ENCODE measurements at regions not wholly inside any gene's neighbourhood (a gene's known extent, or its start where the extent isn't known, plus 50 kb on each side); places are given as distances from the start of the nearest gene placed in this dataset.

- Mint-ChIP-seq H3K36me3 (no peaks in the 10 kb centered on the region), H3K4me1 (ENCODE audit: unreplicated experiment) (peaks cover 7% of the 10 kb centered on the region), H3K9me3 (no peaks in the 10 kb centered on the region), H3K27me3 (peaks cover 48% of the 10 kb centered on the region), H3K4me3 (no peak overlapping the region), H3K27ac (no peak overlapping the region)
- no peak for DNase-seq (ENCODE audit: extremely low spot score, unreplicated experiment)
- no peak for TF ChIP-seq CTCF (conservative IDR thresholded peaks at IDR 0.05)
Measured at GRCh38 chrX:789096-789495, 158.5 kb downstream of the SHOX start.

- TF ChIP-seq CTCF (conservative IDR thresholded peaks at IDR 0.05) = no peak
- H3K9me3 Mint-ChIP-seq = no peaks in the 10 kb centered on the region
- peak; percentile 58 for DNase-seq (ENCODE audit: extremely low spot score, unreplicated experiment)
- H3K27me3 Mint-ChIP-seq = peaks cover 38% of the 10 kb centered on the region
- H3K4me1 Mint-ChIP-seq (ENCODE audit: unreplicated experiment) = peaks cover 10% of the 10 kb centered on the region
- peak overlapping the region; percentile 71 for H3K27ac Mint-ChIP-seq
- H3K36me3 Mint-ChIP-seq = no peaks in the 10 kb centered on the region
- peak overlapping the region; percentile 31 for H3K4me3 Mint-ChIP-seq
Measured at GRCh38 chrX:786441-786881, 155.9 kb downstream of the SHOX start.

- Mint-ChIP-seq H3K27ac (no peak overlapping the region), H3K4me3 (no peak overlapping the region), H3K9me3 (no peaks in the 10 kb centered on the region), H3K4me1 (ENCODE audit: unreplicated experiment) (peaks cover 8% of the 10 kb centered on the region), H3K36me3 (no peaks in the 10 kb centered on the region), H3K27me3 (peaks cover 32% of the 10 kb centered on the region)
- TF ChIP-seq CTCF (conservative IDR thresholded peaks at IDR 0.05) = no peak
- DNase-seq (ENCODE audit: extremely low spot score, unreplicated experiment) = no peak
Measured at GRCh38 chrX:784829-785228, 154.2 kb downstream of the SHOX start.

GRCh38 chrX:781224-782204, 150.9 kb downstream of the SHOX start:
- H3K4me1 Mint-ChIP-seq (ENCODE audit: unreplicated experiment) = peaks cover 10% of the 10 kb centered on the region
- no peak for DNase-seq (ENCODE audit: extremely low spot score, unreplicated experiment)
- no peak overlapping the region for H3K27ac Mint-ChIP-seq
- H3K4me3 Mint-ChIP-seq = no peak overlapping the region
- TF ChIP-seq CTCF (conservative IDR thresholded peaks at IDR 0.05) = no peak
- peaks cover 10% of the 10 kb centered on the region for H3K9me3 Mint-ChIP-seq
- H3K36me3 Mint-ChIP-seq = peaks cover 6% of the 10 kb centered on the region
- peaks cover 33% of the 10 kb centered on the region for H3K27me3 Mint-ChIP-seq

- H3K36me3 Mint-ChIP-seq = peaks cover 6% of the 10 kb centered on the region
- H3K4me3 Mint-ChIP-seq = peak overlapping the region; percentile 70
- H3K9me3 Mint-ChIP-seq = peaks cover 10% of the 10 kb centered on the region
- peak overlapping the region; percentile 96 for H3K27ac Mint-ChIP-seq
- DNase-seq (ENCODE audit: extremely low spot score, unreplicated experiment) = no peak
- H3K4me1 Mint-ChIP-seq (ENCODE audit: unreplicated experiment) = peaks cover 7% of the 10 kb centered on the region
- TF ChIP-seq CTCF (conservative IDR thresholded peaks at IDR 0.05) = no peak
- peaks cover 48% of the 10 kb centered on the region for H3K27me3 Mint-ChIP-seq
Measured at GRCh38 chrX:776529-777230, 146.1 kb downstream of the SHOX start.

Data from type B pancreatic cell (in vitro differentiated cells).